Chondrocyte (in vitro differentiated cells): ENCODE measurements at regions not wholly inside any gene's neighbourhood (a gene's known extent, or its start where the extent isn't known, plus 50 kb on each side); places are given as distances from the start of the nearest gene placed in this dataset.

Experiments used
- DNase-seq: peaks from one replicate; pipeline ENCODE4 v3.0.0; 2021; ENCODE audit warnings: mixed read lengths, low spot score
- H3K27ac Mint-ChIP-seq: one replicate; pipeline ENCODE4 v1.8.0; 2021; ENCODE audit warnings: mild to moderate bottlenecking, moderate library complexity, mixed read lengths; ENCODE audit not compliant: unreplicated experiment
- H3K27me3 Mint-ChIP-seq: 2 replicates; pipeline ENCODE4 v1.8.0; 2021; ENCODE audit warnings: low read depth, mixed read lengths
- H3K36me3 Mint-ChIP-seq: 2 replicates; pipeline ENCODE4 v1.8.0; 2021; ENCODE audit warnings: low read depth, mixed read lengths
- H3K4me1 Mint-ChIP-seq: 2 replicates; pipeline ENCODE4 v1.8.0; 2021; ENCODE audit warnings: low read depth, mild to moderate bottlenecking, mixed read lengths
- H3K4me3 Mint-ChIP-seq: one replicate; pipeline ENCODE4 v1.8.0; 2021; ENCODE audit warnings: mild to moderate bottlenecking, moderate library complexity, mixed read lengths; ENCODE audit not compliant: unreplicated experiment
- H3K9me3 Mint-ChIP-seq: 2 replicates; pipeline ENCODE4 v1.8.0; 2021; ENCODE audit warnings: low read depth, mixed read lengths
- TF ChIP-seq, protein P1 (sequence below): fragments of 200-600 bp; sonication (generic); IDR thresholded peaks from 2 replicates; pipeline ENCODE4 v1.5.0; 2021; ENCODE audit warnings: antibody characterized with exemption, mild to moderate bottlenecking, moderate library complexity

DNA sequence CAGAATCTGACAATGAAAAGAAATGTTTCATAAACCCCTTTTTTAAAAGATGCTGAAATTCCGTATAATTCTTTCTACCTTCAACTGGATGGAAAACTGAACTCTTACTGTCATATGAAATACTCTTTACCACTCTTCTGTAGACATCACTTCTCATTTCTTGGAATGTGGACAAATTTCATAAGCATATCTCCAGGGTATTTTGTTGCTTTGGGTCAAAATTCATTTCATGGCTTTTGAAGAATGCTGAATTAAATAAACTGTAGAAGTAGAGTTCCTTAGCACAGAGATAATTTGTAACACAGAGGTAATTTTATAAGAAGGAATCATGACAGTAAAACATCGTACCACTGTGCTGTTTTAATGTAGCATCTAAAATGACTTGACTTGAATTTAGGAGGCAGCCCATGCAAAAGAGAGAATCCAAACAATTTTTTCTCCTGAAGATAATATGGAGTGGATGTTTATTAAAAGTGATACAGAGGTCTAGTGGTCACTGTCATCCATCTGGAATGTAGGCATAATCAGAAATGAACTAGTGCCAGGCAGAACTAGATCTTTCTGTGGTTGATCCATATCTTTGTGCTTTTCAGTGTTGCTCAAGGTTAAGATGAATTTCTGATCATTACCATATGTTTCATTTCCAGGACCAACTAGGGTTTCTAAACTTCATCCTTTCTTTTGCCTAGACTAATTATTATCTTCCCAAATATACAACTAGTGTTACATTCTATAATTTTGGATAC, 492.0 kb downstream of the KIF20B start:
- Mint-ChIP-seq H3K27me3 (peaks cover 5% of the 10 kb centered on the region), H3K4me1 (no peaks in the 10 kb centered on the region), H3K4me3 (no peak overlapping the region), H3K36me3 (no peaks in the 10 kb centered on the region), H3K27ac (no peak overlapping the region), H3K9me3 (no peaks in the 10 kb centered on the region)
- DNase-seq, result no peak
- TF ChIP-seq, protein P1, sequence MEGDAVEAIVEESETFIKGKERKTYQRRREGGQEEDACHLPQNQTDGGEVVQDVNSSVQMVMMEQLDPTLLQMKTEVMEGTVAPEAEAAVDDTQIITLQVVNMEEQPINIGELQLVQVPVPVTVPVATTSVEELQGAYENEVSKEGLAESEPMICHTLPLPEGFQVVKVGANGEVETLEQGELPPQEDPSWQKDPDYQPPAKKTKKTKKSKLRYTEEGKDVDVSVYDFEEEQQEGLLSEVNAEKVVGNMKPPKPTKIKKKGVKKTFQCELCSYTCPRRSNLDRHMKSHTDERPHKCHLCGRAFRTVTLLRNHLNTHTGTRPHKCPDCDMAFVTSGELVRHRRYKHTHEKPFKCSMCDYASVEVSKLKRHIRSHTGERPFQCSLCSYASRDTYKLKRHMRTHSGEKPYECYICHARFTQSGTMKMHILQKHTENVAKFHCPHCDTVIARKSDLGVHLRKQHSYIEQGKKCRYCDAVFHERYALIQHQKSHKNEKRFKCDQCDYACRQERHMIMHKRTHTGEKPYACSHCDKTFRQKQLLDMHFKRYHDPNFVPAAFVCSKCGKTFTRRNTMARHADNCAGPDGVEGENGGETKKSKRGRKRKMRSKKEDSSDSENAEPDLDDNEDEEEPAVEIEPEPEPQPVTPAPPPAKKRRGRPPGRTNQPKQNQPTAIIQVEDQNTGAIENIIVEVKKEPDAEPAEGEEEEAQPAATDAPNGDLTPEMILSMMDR, result no peak

- DNase-seq, result no peak
- Mint-ChIP-seq H3K4me3 (no peak overlapping the region), H3K36me3 (no peaks in the 10 kb centered on the region)
Measured at GRCh38 chr10:90195288-90195840, 494.0 kb downstream of the KIF20B start.

GRCh38 chr10:90197766-90198165, 496.4 kb downstream of the KIF20B start:
- Mint-ChIP-seq H3K4me1 (no peaks in the 10 kb centered on the region), H3K9me3 (no peaks in the 10 kb centered on the region), H3K27me3 (peaks cover 4% of the 10 kb centered on the region), H3K36me3 (no peaks in the 10 kb centered on the region), H3K27ac (no peak overlapping the region), H3K4me3 (no peak overlapping the region)
- DNase-seq, result no peak
- TF ChIP-seq, protein P1, result no peak

More at GRCh38 chr10:90195288-90195840, 494.0 kb downstream of the KIF20B start:
- Mint-ChIP-seq H3K4me1 (no peaks in the 10 kb centered on the region), H3K27me3 (peaks cover 6% of the 10 kb centered on the region), H3K27ac (no peak overlapping the region), H3K9me3 (no peaks in the 10 kb centered on the region)
- TF ChIP-seq, protein P1, result no peak

- Mint-ChIP-seq H3K9me3 (no peaks in the 10 kb centered on the region), H3K27me3 (peaks cover 6% of the 10 kb centered on the region), H3K36me3 (no peaks in the 10 kb centered on the region), H3K4me3 (no peak overlapping the region), H3K4me1 (no peaks in the 10 kb centered on the region), H3K27ac (no peak overlapping the region)
- DNase-seq, result no peak
- TF ChIP-seq, protein P1, result no peak
Measured at GRCh38 chr10:90199093-90199492, 497.7 kb downstream of the KIF20B start.

GRCh38 chr10:90199513-90199912, 498.1 kb downstream of the KIF20B start:
- no peak for DNase-seq
- Mint-ChIP-seq H3K27ac (no peak overlapping the region), H3K9me3 (no peaks in the 10 kb centered on the region), H3K4me1 (no peaks in the 10 kb centered on the region), H3K36me3 (no peaks in the 10 kb centered on the region), H3K4me3 (no peak overlapping the region), H3K27me3 (peaks cover 6% of the 10 kb centered on the region)
- TF ChIP-seq, protein P1, result no peak
